GM21528 (cell line): ENCODE measurements at regions not wholly inside any gene's neighbourhood (a gene's known extent, or its start where the extent isn't known, plus 50 kb on each side); places are given as distances from the start of the nearest gene placed in this dataset.
"Not testable (repeated sequence)": the region's sequence is repeated elsewhere in the genome, so short reads cannot be mapped to it uniquely, and the experiment has no call there.

ENCODE experiments used
- ATAC-seq: cut with Tn5 transposase; IDR thresholded peaks from one replicate; pipeline ENCODE4 v1.9.1; 2021; ENCODE audit warnings: mild to moderate bottlenecking, moderate library complexity; ENCODE audit not compliant: unreplicated experiment, low FRiP score

- ATAC-seq, result peak; percentile 75
These were observed 66.5 kb upstream of the IER3 start for GRCh38 chr6:30810813-30811339.

GRCh38 chr6:30807566-30807965, 63.2 kb upstream of the IER3 start:
- ATAC-seq, result not testable (repeated sequence)

- ATAC-seq, result no peak
These were observed 62.3 kb upstream of the IER3 start for GRCh38 chr6:30806581-30807183.

- no peak for ATAC-seq
These were observed 60.0 kb upstream of the IER3 start for GRCh38 chr6:30804333-30804732.

GRCh38 chr6:30802731-30803130, 58.4 kb upstream of the IER3 start:
- ATAC-seq, result no peak

- no peak for ATAC-seq
These were observed 57.6 kb upstream of the IER3 start for GRCh38 chr6:30801950-30802349.

- no peak for ATAC-seq
These were observed 56.5 kb upstream of the IER3 start for GRCh38 chr6:30800871-30801270.

GRCh38 chr6:30799210-30799609, 54.9 kb upstream of the IER3 start:
- ATAC-seq, result no peak

- no peak for ATAC-seq
These were observed 54.1 kb upstream of the IER3 start for GRCh38 chr6:30798494-30798893.

- no peak for ATAC-seq
These were observed 51.4 kb upstream of the IER3 start for GRCh38 chr6:30795549-30796293.
